ENCODE measurements at regions not wholly inside any gene's neighbourhood (a gene's known extent, or its start where the extent isn't known, plus 50 kb on each side); places are given as distances from the start of the nearest gene placed in this dataset.

DNA sequence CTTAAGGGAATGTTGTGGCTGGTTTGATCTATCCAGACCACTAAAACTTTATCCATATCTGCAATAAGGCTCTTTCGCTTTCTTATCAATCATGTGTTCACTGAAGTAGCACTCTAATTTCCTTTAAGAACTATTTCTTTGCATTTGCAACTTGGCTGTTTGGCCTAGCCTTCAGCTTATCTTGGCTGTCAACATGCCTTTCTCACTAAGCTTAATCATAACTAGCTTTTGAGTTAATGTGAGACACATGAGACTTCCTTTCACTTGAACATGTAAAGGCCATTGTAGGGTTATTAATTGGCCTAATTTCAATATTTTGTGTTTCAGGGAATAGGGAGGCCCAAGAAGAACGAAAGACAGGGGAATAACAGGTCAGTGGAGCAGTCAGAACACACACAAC lies 124.7 kb downstream of the TNFSF18 start:
- DNase-seq (ENCODE audit: low read depth), result no peak
- in situ Hi-C loops (cut with HindIII; ENCODE audit: low sequenced_read_pairs), result no loop called here
- no peak for TF ChIP-seq CTCF (IDR thresholded peaks at IDR 0.05; ENCODE audit: low read depth, low read length, missing control alignments)
- H3K4me3 ChIP-seq (ENCODE audit: low read depth, low read length), result no peak overlapping the region

GRCh38 chr1:172928412-172928811 lies 122.3 kb downstream of the TNFSF18 start:
- no peak for DNase-seq (ENCODE audit: low read depth)
- TF ChIP-seq CTCF (IDR thresholded peaks at IDR 0.05; ENCODE audit: low read depth, low read length, missing control alignments), result no peak
- in situ Hi-C loops (cut with HindIII; ENCODE audit: low sequenced_read_pairs), result no loop called here
- no peak overlapping the region for H3K4me3 ChIP-seq (ENCODE audit: low read depth, low read length)

GRCh38 chr1:172929006-172929405 lies 121.7 kb downstream of the TNFSF18 start:
- no peak for TF ChIP-seq CTCF (IDR thresholded peaks at IDR 0.05; ENCODE audit: low read depth, low read length, missing control alignments)
- no peak overlapping the region for H3K4me3 ChIP-seq (ENCODE audit: low read depth, low read length)
- in situ Hi-C loops (cut with HindIII; ENCODE audit: low sequenced_read_pairs), result no loop called here
- DNase-seq (ENCODE audit: low read depth), result no peak

- DNase-seq (ENCODE audit: low read depth), result no peak
- in situ Hi-C loops (cut with HindIII; ENCODE audit: low sequenced_read_pairs), result no loop called here
- no peak for TF ChIP-seq CTCF (IDR thresholded peaks at IDR 0.05; ENCODE audit: low read depth, low read length, missing control alignments)
- H3K4me3 ChIP-seq (ENCODE audit: low read depth, low read length), result no peak overlapping the region
Measured at GRCh38 chr1:172930142-172930541, 120.6 kb downstream of the TNFSF18 start.

GRCh38 chr1:172931340-172931739 lies 119.4 kb downstream of the TNFSF18 start:
- in situ Hi-C loops (cut with HindIII; ENCODE audit: low sequenced_read_pairs), result no loop called here
- no peak overlapping the region for H3K4me3 ChIP-seq (ENCODE audit: low read depth, low read length)
- DNase-seq (ENCODE audit: low read depth), result no peak
- no peak for TF ChIP-seq CTCF (IDR thresholded peaks at IDR 0.05; ENCODE audit: low read depth, low read length, missing control alignments)

DNA sequence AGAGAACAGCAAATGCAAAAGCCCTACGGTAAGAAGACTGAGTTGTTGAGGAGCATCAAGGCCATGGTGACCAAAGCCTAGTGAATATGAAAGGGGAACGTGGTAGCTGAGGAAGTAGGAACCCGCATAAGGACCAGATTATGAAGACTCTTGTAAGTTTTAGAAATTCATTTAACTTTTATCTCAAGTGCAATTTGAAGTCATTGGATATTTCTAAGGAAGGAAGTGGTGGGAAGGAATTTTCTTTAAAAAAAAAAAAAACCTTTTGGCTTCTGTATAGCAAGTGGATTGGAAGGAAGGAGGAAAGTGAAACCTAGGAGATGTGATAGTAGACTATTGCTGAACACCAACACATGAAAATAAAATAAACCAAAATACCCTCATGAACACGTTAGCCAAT lies 119.0 kb downstream of the TNFSF18 start:
- in situ Hi-C loops (cut with HindIII; ENCODE audit: low sequenced_read_pairs), result no loop called here
- H3K4me3 ChIP-seq (ENCODE audit: low read depth, low read length), result no peak overlapping the region
- DNase-seq (ENCODE audit: low read depth), result no peak
- TF ChIP-seq CTCF (IDR thresholded peaks at IDR 0.05; ENCODE audit: low read depth, low read length, missing control alignments), result no peak

DNA sequence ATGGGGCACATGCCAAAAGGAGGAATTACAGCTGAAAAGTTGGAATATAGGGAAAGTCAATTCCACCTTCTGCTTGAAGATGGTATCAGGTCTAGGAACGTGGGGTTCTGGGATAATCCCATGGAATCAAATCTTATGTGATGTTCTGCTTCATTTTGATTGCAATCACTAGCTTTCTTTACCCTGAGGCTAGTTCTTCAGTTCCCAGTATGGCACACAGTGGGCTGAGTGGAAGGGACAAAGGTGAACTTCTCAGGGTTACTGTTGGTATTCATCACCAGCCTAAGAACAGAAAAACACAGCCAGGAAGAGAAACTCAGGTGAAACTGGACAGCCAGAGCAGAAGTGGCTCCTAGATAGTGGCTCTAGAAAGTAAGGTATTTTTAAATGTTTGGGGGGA lies 117.8 kb downstream of the TNFSF18 start:
- H3K4me3 ChIP-seq (ENCODE audit: low read depth, low read length), result no peak overlapping the region
- in situ Hi-C loops (cut with HindIII; ENCODE audit: low sequenced_read_pairs), result no loop called here
- TF ChIP-seq CTCF (IDR thresholded peaks at IDR 0.05; ENCODE audit: low read depth, low read length, missing control alignments), result no peak
- no peak for DNase-seq (ENCODE audit: low read depth)
